K562 (cell line): ENCODE measurements at regions not wholly inside any gene's neighbourhood (a gene's known extent, or its start where the extent isn't known, plus 50 kb on each side); places are given as distances from the start of the nearest gene placed in this dataset.

Experiments used
- ATAC-seq: fragments of 200-7000 bp; cut with Tn5 transposase; 3 replicates; pipeline ENCODE4 v1.9.1; 2020; ENCODE audit warnings: moderate library complexity
- BruUV-seq: library from RNA; stranded (reverse); fragments of 400-500 nt; replicated peaks from 2 replicates; lab custom pipeline; 2021; lab: Mats Ljungman, UMichigan
- CTCF ChIA-PET: fragments of 300-600 bp; formaldehyde crosslinking; extraction: SDS; loops from one replicate; lab custom pipeline; 2021; ENCODE audit warnings: low intra/inter-chr PET ratio; lab: Yijun Ruan, JAX
- POLR2A ChIA-PET: fragments of 300-600, 350-650 bp; sonication (Branson Sonifier 250); formaldehyde crosslinking; extraction: SDS; loops from one replicate; lab custom pipeline; 2021; ENCODE audit warnings: antibody characterized with exemption, inconsistent platforms; lab: Yijun Ruan, JAX
- DNase-seq, 4 experiments: peaks; one replicate each; pipeline versions ENCODE4 v3.0.0 to v3.0.0-alpha.2; 2011 to 2018; ENCODE audit warnings: low spot score in 3 of 4, mixed read lengths in 3 of 4; ENCODE audit errors: extremely low read depth in 1 of 4
- FAIRE-seq: peaks from 2 replicates; lab custom pipeline; 2011; peaks lifted over from hg19 to GRCh38; lab: Jason Lieb, UNC
- H2AFZ ChIP-seq: 2 replicates; pipeline ENCODE4 v1.6.0; 2011; ENCODE audit warnings: low read depth, low read length, control low read depth, inconsistent platforms
- H3K27ac ChIP-seq: fragments of 200-600 bp; 3 replicates; pipeline ENCODE4 v1.8.0; 2011; ENCODE audit warnings: low read depth, mild to moderate bottlenecking, control low read depth, inconsistent platforms, low read length, moderate library complexity, mixed read lengths; ENCODE audit errors: extremely low read depth
- H3K27me3 ChIP-seq, 2 experiments: fragments of 300-600 bp in 1 of 2; 2 replicates in 1 of 2; 3 replicates in 1 of 2; pipeline versions ENCODE4 v1.6.0 to v1.8.0; 2011; ENCODE audit warnings: inconsistent platforms in 2 of 2, low read length in 2 of 2, mild to moderate bottlenecking in 1 of 2, mixed read lengths in 1 of 2, moderate library complexity in 1 of 2; ENCODE audit not compliant: control insufficient read depth in 2 of 2, insufficient read depth in 2 of 2
- H3K36me3 ChIP-seq: fragments of 300-600 bp; 3 replicates; pipeline ENCODE4 v1.8.0; 2011; ENCODE audit warnings: mild to moderate bottlenecking, low read length, inconsistent platforms; ENCODE audit not compliant: control insufficient read depth, insufficient read depth
- H3K4me1 ChIP-seq, 2 experiments: fragments of 200-600 bp in 1 of 2; replicated peaks in 1 of 2; 2 replicates in 1 of 2; 3 replicates in 1 of 2; pipeline versions ENCODE4 v1.5.1 to v1.8.0; 2011; ENCODE audit warnings: inconsistent platforms in 2 of 2, low read length in 2 of 2, mild to moderate bottlenecking in 1 of 2, mixed read lengths in 1 of 2, moderate library complexity in 1 of 2; ENCODE audit not compliant: control insufficient read depth in 2 of 2, insufficient read depth in 2 of 2
- H3K4me2 ChIP-seq: 2 replicates; pipeline ENCODE4 v1.6.1; 2011; ENCODE audit warnings: low read length, control low read depth, inconsistent platforms, mixed read lengths; ENCODE audit not compliant: insufficient read depth
- H3K4me3 ChIP-seq: fragments of 200-600 bp; sonication (generic), shearing (Covaris generic); 2 replicates; pipeline ENCODE4 v1.5.1; 2016; ENCODE audit warnings: control low read depth, inconsistent platforms
- H3K79me2 ChIP-seq: fragments of 200-600 bp; 3 replicates; pipeline ENCODE4 v1.8.0; 2011; ENCODE audit warnings: low read length, inconsistent platforms; ENCODE audit not compliant: control insufficient read depth, insufficient read depth
- H3K9ac ChIP-seq, 2 experiments: 2 replicates each; pipeline versions ENCODE4 v1.6.0 to v1.6.1; 2011; ENCODE audit warnings: low read depth in 2 of 2, low read length in 2 of 2, control low read depth in 1 of 2, inconsistent platforms in 1 of 2, mild to moderate bottlenecking in 1 of 2, mixed read lengths in 1 of 2; ENCODE audit not compliant: insufficient read depth in 1 of 2
- H3K9me1 ChIP-seq: one replicate; pipeline ENCODE4 v1.6.0; 2011; ENCODE audit warnings: inconsistent platforms, mild to moderate bottlenecking, low read length, moderate library complexity; ENCODE audit not compliant: control insufficient read depth, insufficient read depth
- H3K9me3 ChIP-seq: replicated peaks from 2 replicates; pipeline ENCODE4 v1.5.1; 2011; ENCODE audit warnings: low read depth, low read length, inconsistent platforms; ENCODE audit not compliant: control insufficient read depth, insufficient read depth
- H4K20me1 ChIP-seq: replicated peaks from 2 replicates; pipeline ENCODE4 v1.6.1; 2011; ENCODE audit warnings: low read length, inconsistent platforms, mixed read lengths; ENCODE audit not compliant: control insufficient read depth, insufficient read depth
- CLOCK ChIP-seq: fragments of 250-450 bp; sonication (Bioruptor Pico); IDR thresholded peaks from 2 replicates; pipeline ENCODE4 v1.4.0; 2020; ENCODE audit warnings: mild to moderate bottlenecking, moderate library complexity, borderline replicate concordance
- DIDO1 ChIP-seq: fragments of 450-650 bp; IDR thresholded peaks from 2 replicates; pipeline ENCODE4 v1.6.1; 2016; ENCODE audit warnings: low read depth, missing biosample characterization, missing genetic modification characterization
- GABPB2 ChIP-seq: fragments of 250-450 bp; sonication (Bioruptor Pico); conservative IDR thresholded peaks from 2 replicates; pipeline ENCODE4 v1.5.1; 2021; ENCODE audit warnings: mild to moderate bottlenecking
- HSF4 ChIP-seq: fragments of 250-450 bp; sonication (Bioruptor Pico); IDR thresholded peaks from 2 replicates; pipeline ENCODE4 v2.1.2; 2022; ENCODE audit warnings: mild to moderate bottlenecking, moderate library complexity, borderline replicate concordance
- MBD2 ChIP-seq: sonication (generic); IDR thresholded peaks from 2 replicates; pipeline ENCODE4 v1.6.1; 2016; ENCODE audit warnings: low read depth, borderline replicate concordance
- MED1 ChIP-seq: sonication (generic); formaldehyde crosslinking; IDR thresholded peaks from 2 replicates; pipeline ENCODE4 v1.8.1; 2023; ENCODE audit warnings: missing genetic modification reagents, borderline replicate concordance
- MEF2D ChIP-seq: conservative IDR thresholded peaks from 2 replicates; pipeline ENCODE4 v1.6.1; 2016; ENCODE audit warnings: low read depth, missing genetic modification characterization, missing compliant biosample characterization
- MEIS2 ChIP-seq: fragments of 450-650 bp; IDR thresholded peaks from 2 replicates; pipeline ENCODE4 v1.6.1; 2014; ENCODE audit warnings: mild to moderate bottlenecking; ENCODE audit not compliant: partially characterized antibody
- NONO ChIP-seq, 2 experiments: fragments of 200-400 bp in 1 of 2; fragments of 450-650 bp in 1 of 2; formaldehyde crosslinking in 1 of 2; IDR thresholded peaks; 2 replicates each; pipeline ENCODE4 v1.6.1; 2017; ENCODE audit warnings: low read depth in 2 of 2, mild to moderate bottlenecking in 2 of 2, moderate library complexity in 2 of 2, low read length in 1 of 2
- PTRF ChIP-seq: fragments of 450-650 bp; IDR thresholded peaks from 2 replicates; pipeline ENCODE4 v1.6.1; 2016; ENCODE audit warnings: mild to moderate bottlenecking, missing genetic modification characterization, missing compliant biosample characterization
- TBP ChIP-seq: optimal IDR thresholded peaks from 2 replicates; pipeline ENCODE3; 2011; ENCODE audit warnings: low read depth, low read length, improper control_type of control experiment
- ZNF263 ChIP-seq: sonication (generic); formaldehyde crosslinking; IDR thresholded peaks from 2 replicates; pipeline ENCODE4 v1.8.0; 2022; ENCODE audit warnings: mild to moderate bottlenecking, missing genetic modification reagents, borderline replicate concordance
- WGBS: fragments of 100-300 bp; shearing (Covaris generic); methylation state at CpG from one replicate; pipeline ENCODE4 v1.1.6; 2016; ENCODE audit warnings: low coverage, mixed read lengths; ENCODE audit not compliant: insufficient coverage; ENCODE audit errors: missing lambda C conversion rate; 5-methylcytosine and 5-hydroxymethylcytosine counted together
- in situ Hi-C: fragments of 300-500 bp; cut with MboI; formaldehyde crosslinking; loops from 4 replicates; pipeline ENCODE4 v1.15.0; 2018; ENCODE audit warnings: inconsistent platforms, mixed read lengths
- intact Hi-C: fragments of 100-400 bp; cut with micrococcal nuclease; formaldehyde crosslinking; loops from 2 replicates; pipeline ENCODE4 v1.14.2; 2022

- no peaks in the 10 kb centered on the region for H3K79me2 ChIP-seq
- H3K36me3 ChIP-seq, result no peaks in the 10 kb centered on the region
- no peak overlapping the region for H3K4me3 ChIP-seq
- TF ChIP-seq DIDO1 (tag), result no peak
- BruUV-seq, result no TSS peak
- no peaks in the 10 kb centered on the region for H3K4me1 ChIP-seq
- FAIRE-seq (no peak), ATAC-seq (no peak), DNase-seq (no peak)
- intact Hi-C loops, result no loop called here
- H2AFZ ChIP-seq, result no peak overlapping the region
- no peak overlapping the region for H3K9ac ChIP-seq
- no peaks in the 10 kb centered on the region for H3K9me3 ChIP-seq
- H4K20me1 ChIP-seq, result no peaks in the 10 kb centered on the region
- 0% methylated on average over 1 of the region's 1 CpG for WGBS
- ChIA-PET CTCF (no interaction called here), POLR2A (no interaction called here)
- H3K27me3 ChIP-seq, result no peaks in the 10 kb centered on the region
- no peaks in the 10 kb centered on the region for H3K9me1 ChIP-seq
- in situ Hi-C loops, result no loop called here
- no peak overlapping the region for H3K4me2 ChIP-seq
- H3K27ac ChIP-seq, result no peak overlapping the region
These were observed 622.2 kb downstream of the TOX3 start for GRCh38 chr16:51924744-51925143.

- Histone ChIP-seq H3K9ac (no peak overlapping the region), H3K27me3 (no peaks in the 10 kb centered on the region), H3K27ac (no peak overlapping the region), H3K36me3 (no peaks in the 10 kb centered on the region), H3K9me1 (no peaks in the 10 kb centered on the region), H3K79me2 (no peaks in the 10 kb centered on the region), H3K9me3 (no peaks in the 10 kb centered on the region), H2AFZ (no peak overlapping the region), H4K20me1 (no peaks in the 10 kb centered on the region), H3K4me2 (no peak overlapping the region), H3K4me1 (no peaks in the 10 kb centered on the region), H3K4me3 (no peak overlapping the region)
- in situ Hi-C loops, result no loop called here
- POLR2A ChIA-PET, result no interaction called here
- no peak for ATAC-seq
- intact Hi-C loops, result no loop called here
- FAIRE-seq, result no peak
- no peak for DNase-seq
- BruUV-seq, result no TSS peak
- WGBS, result 2% methylated on average over 3 of the region's 3 CpGs
- CTCF ChIA-PET, result no interaction called here
- TF ChIP-seq MEF2D (tag), result no peak
- TF ChIP-seq ZNF263 (CRISPR knock-in tag), result no peak
- TF ChIP-seq NONO (IDR thresholded peaks at IDR 0.05; ENCODE audit: low read depth in 2 of 2, low read length in 1 of 2), result no peak
- no peak for TF ChIP-seq TBP
- no peak for TF ChIP-seq MEIS2
- no peak for TF ChIP-seq PTRF (tag)
- TF ChIP-seq MED1 (CRISPR knock-in tag), result no peak
- TF ChIP-seq HSF4 (CRISPR knock-in tag), result no peak
- TF ChIP-seq CLOCK (CRISPR knock-in tag), result no peak
- no peak for TF ChIP-seq MBD2
- TF ChIP-seq GABPB2, result no peak
These were observed 624.5 kb downstream of the TOX3 start for GRCh38 chr16:51922476-51922875.
